IMR-90 (cell line): ENCODE measurements at regions not wholly inside any gene's neighbourhood (a gene's known extent, or its start where the extent isn't known, plus 50 kb on each side); places are given as distances from the start of the nearest gene placed in this dataset.

Source experiments
- BHLHE40 ChIP-seq: fragments of 150-350 bp; IDR thresholded peaks from 2 replicates; pipeline ENCODE4 v1.6.1; 2016; ENCODE audit warnings: mild to moderate bottlenecking, low read depth, low read length
- MXI1 ChIP-seq: IDR thresholded peaks from 2 replicates; pipeline ENCODE4 v1.6.1; 2012; ENCODE audit warnings: low read depth, mild to moderate bottlenecking, low read length, moderate library complexity, borderline replicate concordance
- POLR2A ChIP-seq: IDR thresholded peaks from 2 replicates; pipeline ENCODE4 v1.6.1; 2012; ENCODE audit warnings: mild to moderate bottlenecking, low read depth, low read length
- RAD21 ChIP-seq: IDR thresholded peaks from 2 replicates; pipeline ENCODE4 v1.6.1; 2012; ENCODE audit warnings: low read length, improper control_type of control experiment
- SMC3 ChIP-seq: fragments of 150-350 bp; IDR thresholded peaks from 2 replicates; pipeline ENCODE4 v1.6.1; 2016; ENCODE audit warnings: low read depth, mild to moderate bottlenecking, antibody characterized with exemption, low read length, moderate library complexity
- TF ChIP-seq, protein P1 (sequence below): conservative IDR thresholded peaks from 2 replicates; pipeline ENCODE4 v1.5.1; 2012; ENCODE audit warnings: mild to moderate bottlenecking, low read depth, low read length, improper control_type of control experiment
- TF ChIP-seq, protein P2 (sequence below): fragments of 150-350 bp; IDR thresholded peaks from 2 replicates; pipeline ENCODE4 v1.6.1; 2017; ENCODE audit warnings: mild to moderate bottlenecking, antibody characterized with exemption, low read length, low read depth

DNA sequence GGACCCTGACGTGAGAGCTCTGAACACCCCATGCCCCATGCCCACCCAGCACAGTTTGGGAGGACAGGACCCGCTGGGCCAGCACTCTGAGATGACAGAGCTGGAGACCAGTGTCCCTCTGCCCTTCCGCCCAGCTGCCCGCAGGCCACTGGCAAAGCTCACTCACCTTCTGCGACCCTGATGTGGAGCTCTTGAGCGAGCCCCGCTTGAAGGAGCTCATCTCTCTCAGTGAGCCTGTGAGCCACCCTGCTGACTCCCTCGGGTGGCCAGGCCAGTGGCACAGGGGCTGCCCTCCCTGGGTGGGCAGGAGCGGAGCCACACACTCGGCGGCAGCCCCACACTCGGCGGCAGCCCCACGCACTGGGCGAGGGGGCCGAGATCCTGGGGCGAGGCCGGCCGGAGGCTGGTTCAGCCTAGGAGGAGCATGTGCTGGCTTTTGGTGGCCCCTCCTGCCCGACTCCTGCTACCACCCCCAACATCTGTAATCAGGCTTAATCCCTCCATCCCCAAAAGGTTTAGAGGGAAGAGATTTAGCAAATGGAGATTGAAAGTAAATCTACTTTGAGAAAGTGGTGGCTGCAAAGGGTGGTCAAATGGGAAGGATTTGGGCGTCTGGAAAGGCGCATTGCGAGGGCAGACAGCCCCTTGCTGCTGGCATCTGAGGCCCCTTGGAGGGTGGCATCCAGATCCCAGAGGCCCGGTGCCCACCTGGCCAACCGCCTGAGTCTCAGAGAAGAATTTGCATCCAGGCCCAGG is 59.4 kb upstream of the TRPM1 start:
- TF ChIP-seq, protein P1, sequence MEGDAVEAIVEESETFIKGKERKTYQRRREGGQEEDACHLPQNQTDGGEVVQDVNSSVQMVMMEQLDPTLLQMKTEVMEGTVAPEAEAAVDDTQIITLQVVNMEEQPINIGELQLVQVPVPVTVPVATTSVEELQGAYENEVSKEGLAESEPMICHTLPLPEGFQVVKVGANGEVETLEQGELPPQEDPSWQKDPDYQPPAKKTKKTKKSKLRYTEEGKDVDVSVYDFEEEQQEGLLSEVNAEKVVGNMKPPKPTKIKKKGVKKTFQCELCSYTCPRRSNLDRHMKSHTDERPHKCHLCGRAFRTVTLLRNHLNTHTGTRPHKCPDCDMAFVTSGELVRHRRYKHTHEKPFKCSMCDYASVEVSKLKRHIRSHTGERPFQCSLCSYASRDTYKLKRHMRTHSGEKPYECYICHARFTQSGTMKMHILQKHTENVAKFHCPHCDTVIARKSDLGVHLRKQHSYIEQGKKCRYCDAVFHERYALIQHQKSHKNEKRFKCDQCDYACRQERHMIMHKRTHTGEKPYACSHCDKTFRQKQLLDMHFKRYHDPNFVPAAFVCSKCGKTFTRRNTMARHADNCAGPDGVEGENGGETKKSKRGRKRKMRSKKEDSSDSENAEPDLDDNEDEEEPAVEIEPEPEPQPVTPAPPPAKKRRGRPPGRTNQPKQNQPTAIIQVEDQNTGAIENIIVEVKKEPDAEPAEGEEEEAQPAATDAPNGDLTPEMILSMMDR = no peak
- TF ChIP-seq POLR2A = no peak
- no peak for TF ChIP-seq SMC3
- TF ChIP-seq RAD21 = no peak
- TF ChIP-seq MXI1 = no peak
- TF ChIP-seq, protein P2, sequence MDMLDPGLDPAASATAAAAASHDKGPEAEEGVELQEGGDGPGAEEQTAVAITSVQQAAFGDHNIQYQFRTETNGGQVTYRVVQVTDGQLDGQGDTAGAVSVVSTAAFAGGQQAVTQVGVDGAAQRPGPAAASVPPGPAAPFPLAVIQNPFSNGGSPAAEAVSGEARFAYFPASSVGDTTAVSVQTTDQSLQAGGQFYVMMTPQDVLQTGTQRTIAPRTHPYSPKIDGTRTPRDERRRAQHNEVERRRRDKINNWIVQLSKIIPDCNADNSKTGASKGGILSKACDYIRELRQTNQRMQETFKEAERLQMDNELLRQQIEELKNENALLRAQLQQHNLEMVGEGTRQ = no peak
- no peak for TF ChIP-seq BHLHE40
